HG03575 (cell line): ENCODE measurements at regions not wholly inside any gene's neighbourhood (a gene's known extent, or its start where the extent isn't known, plus 50 kb on each side); places are given as distances from the start of the nearest gene placed in this dataset.
"Not testable (repeated sequence)": the region's sequence is repeated elsewhere in the genome, so short reads cannot be mapped to it uniquely, and the experiment has no call there.

Source experiments
- ATAC-seq: cut with Tn5 transposase; IDR thresholded peaks from one replicate; pipeline ENCODE4 v1.9.1; 2021; ENCODE audit not compliant: unreplicated experiment, insufficient number of reproducible peaks, low FRiP score; ENCODE audit errors: extremely low read depth

- ATAC-seq, result no peak
Measured at GRCh38 chr20:11165789-11166188, 492.0 kb upstream of the JAG1 start.

GRCh38 chr20:11166712-11167111 lies 492.9 kb upstream of the JAG1 start:
- no peak for ATAC-seq

- ATAC-seq, result no peak
Measured at GRCh38 chr20:11168026-11168425, 494.2 kb upstream of the JAG1 start.

DNA sequence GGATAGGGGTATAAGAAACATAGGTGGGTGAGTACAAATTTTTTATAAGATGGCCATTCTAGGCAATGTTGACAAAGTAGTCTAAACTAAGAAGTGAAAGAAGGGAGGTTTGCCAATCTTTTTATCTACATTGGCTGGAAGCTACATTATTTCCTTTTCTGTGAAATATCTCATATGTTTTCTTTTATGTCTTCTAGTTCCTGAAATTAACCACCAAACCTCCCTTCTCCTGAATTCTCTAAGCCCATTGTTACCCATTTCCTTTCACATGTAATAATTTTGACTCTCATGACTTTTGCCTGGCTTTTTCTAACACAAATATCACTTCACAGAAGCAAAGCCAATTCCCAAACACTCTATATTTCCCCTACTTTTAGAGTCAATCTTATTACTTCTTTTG lies 496.2 kb upstream of the JAG1 start:
- ATAC-seq, result no peak

- ATAC-seq, result no peak
Measured at GRCh38 chr20:11170565-11170964, 496.8 kb upstream of the JAG1 start.

GRCh38 chr20:11172881-11173280 lies 499.1 kb upstream of the JAG1 start:
- ATAC-seq, result no peak

DNA sequence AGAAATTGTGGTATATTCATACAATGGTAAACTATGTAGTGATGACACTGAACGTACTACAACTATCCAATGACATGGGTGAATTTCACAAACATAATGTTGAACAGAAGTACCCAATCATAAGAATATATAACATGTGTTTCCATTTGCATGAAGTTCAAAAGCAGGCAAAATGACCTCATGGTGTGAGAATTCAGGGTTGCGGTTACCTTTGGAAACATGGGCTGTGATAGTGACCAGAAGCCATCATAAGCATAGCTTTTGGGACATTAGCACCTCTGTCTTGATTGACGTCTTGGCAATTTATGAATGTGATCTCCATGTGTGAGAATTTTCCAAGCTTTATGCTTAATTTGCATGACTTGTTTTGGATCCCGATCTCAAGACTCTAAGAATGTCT lies 500.1 kb upstream of the JAG1 start:
- no peak for ATAC-seq

DNA sequence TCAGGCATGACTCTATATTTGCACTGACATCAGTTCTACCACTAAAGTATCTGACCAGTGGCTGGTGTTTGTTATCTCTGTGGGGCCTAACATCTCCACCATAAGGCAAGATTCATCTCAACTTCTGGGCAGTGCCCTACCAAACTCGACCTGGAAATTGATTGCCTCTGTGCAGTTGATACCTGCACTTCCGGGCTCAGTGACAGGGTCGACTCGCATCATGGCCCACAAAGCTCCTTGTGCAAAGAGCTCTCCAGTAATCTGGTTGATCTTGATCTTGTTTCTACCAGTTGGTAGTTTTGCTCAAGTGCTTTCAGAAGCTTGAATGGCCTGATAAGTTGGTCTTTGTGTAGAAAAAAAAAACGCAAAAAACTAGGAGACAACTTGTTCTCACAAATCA lies 501.1 kb upstream of the JAG1 start:
- ATAC-seq, result no peak

DNA sequence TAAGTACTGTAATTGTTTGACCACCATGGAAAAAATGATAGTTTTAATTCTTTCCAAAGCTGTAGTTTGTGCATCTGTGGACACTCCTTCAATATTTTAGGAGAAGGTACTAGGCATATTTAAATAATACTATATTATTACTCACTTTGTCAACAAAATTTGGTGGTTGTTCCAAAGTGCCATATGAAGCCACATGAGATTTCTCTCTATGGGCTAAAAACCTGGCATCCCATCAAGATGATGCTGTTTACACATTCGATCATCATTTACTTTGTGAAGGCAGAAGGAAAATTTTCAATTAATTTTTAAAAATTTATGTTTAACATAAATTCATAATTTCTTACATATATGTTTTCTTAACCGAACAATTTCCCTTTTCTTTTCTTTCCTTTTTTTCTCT lies 502.6 kb upstream of the JAG1 start:
- no peak for ATAC-seq

DNA sequence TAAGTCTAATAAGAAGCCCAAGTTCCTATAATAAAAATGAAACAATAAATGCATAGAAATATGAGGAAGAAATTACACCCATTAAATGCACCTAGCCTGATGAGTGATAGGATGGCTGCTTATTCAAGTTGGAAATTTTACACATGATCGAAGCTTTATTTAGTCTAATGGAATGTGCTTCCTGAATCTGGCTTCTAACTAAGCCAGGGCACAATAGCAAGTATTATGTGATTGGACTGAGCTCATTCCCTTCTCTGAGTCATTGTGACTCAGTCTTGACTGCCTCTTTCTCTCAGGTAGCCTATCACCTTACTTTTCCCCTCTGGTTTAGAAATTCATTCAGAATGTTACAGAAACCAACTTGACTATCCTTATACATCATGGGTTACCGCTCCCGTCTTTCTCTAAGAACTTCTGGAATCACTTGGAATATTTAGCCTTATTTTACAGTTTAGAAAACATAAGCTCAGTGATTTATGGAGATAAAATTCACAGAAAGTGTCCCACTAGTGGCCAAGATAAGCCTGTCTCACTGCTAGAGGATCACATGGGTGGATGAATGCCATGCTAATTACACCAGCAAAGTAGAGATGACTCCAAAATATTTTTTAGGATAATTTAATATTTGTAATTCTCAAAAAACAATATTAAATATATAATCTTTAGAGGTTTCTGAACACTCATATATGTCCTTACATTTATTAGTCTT lies 505.3 kb upstream of the JAG1 start:
- no peak for ATAC-seq

- ATAC-seq, result no peak
Measured at GRCh38 chr20:11180186-11180585, 506.4 kb upstream of the JAG1 start.

DNA sequence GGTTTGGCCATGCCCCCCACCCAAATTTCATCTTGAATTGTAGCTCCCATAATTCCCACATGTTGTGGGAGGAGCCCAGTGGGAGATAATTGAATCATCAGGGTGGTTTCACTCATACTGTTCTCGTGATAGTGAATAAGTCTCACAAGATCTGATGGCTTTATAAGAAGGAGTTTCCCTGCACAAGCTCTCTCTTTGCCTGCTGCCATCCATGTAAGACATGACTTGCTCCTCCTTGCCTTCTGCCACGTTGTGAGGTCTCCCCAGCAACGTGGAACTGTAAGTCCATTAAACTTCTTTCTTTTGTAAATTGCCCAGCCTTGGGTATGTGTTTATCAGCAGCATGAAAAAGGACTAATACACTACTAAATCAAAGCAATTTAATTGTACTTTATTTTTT lies 507.3 kb upstream of the JAG1 start:
- not testable (repeated sequence) for ATAC-seq

- ATAC-seq, result no peak
Measured at GRCh38 chr20:11181966-11182365, 508.2 kb upstream of the JAG1 start.

- ATAC-seq, result no peak
Measured at GRCh38 chr20:11182720-11183119, 508.9 kb upstream of the JAG1 start.

DNA sequence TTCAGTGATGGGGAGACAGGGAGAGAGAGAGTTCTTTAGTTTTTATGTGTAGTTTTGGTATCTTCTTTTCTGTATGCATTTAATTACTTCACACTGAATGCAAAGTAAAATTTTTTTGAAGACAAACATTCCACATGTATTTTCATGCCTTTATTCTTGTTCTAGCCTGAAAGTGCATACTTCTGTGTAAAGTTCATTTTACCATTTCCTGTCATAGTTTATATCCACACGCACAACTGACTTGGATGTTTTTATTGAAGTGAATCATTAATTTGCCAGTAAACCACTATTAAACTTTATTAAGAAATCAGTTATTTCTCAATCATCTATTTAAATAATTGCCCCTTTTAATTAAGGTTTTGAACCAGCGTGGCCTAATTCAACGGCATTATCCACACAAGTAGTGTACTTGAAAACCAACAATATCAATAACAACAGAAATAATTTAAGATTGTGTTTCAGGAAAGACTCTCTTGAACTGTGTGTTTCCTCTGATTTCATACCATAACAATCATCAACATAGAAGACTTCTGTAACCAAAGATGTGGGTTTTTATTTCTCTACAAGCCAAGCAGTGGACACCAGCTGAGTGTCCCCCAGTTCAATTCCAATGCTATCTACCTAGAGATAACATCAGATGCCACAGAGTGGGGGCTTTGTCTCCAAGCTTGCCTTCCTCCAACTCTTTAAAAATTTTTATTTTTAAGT lies 512.7 kb upstream of the JAG1 start:
- no peak for ATAC-seq

GRCh38 chr20:11188843-11189603 lies 515.2 kb upstream of the JAG1 start:
- no peak for ATAC-seq

DNA sequence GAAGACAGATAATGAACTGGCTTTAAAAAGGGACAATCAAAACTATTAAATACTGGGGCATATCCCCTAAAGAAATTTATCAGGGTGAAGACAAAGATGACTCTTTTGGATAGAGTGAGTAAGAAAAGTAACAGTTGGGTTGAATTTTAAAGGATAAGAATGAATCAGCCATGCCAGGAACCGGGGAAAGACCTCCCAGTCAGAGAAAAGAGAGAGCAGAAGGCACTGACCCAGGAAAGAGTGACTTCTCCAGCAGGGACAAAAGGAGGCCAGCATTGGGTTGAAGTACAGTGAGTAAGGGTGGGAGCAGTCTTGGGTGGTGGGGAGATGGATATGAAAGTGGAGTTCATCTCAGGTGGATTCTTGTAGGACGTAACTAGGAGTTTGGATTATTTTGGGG lies 516.9 kb upstream of the JAG1 start:
- no peak for ATAC-seq

- no peak for ATAC-seq
Measured at GRCh38 chr20:11192106-11192505, 518.3 kb upstream of the JAG1 start.

GRCh38 chr20:11193241-11193640 lies 519.4 kb upstream of the JAG1 start:
- ATAC-seq, result no peak

GRCh38 chr20:11195169-11195568 lies 521.4 kb upstream of the JAG1 start:
- ATAC-seq, result no peak
